OCI-LY1 (cell line): ENCODE measurements at regions not wholly inside any gene's neighbourhood (a gene's known extent, or its start where the extent isn't known, plus 50 kb on each side); places are given as distances from the start of the nearest gene placed in this dataset.

Source experiments
- EZH2 ChIP-seq: fragments of 200-600 bp; sonication (generic), shearing (Covaris generic); IDR thresholded peaks from 2 replicates; pipeline ENCODE4 v1.8.0; 2017; ENCODE audit warnings: borderline replicate concordance, mixed run types, mild to moderate bottlenecking, antibody characterized with exemption, low read length, moderate library complexity, mixed read lengths
- TF ChIP-seq, protein P1 (sequence below): fragments of 200-600 bp; sonication (generic), shearing (Covaris generic); IDR thresholded peaks from 2 replicates; pipeline ENCODE4 v1.5.1; 2017; ENCODE audit warnings: mild to moderate bottlenecking, antibody characterized with exemption, low read length, moderate library complexity, mixed read lengths

- TF ChIP-seq, protein P1, sequence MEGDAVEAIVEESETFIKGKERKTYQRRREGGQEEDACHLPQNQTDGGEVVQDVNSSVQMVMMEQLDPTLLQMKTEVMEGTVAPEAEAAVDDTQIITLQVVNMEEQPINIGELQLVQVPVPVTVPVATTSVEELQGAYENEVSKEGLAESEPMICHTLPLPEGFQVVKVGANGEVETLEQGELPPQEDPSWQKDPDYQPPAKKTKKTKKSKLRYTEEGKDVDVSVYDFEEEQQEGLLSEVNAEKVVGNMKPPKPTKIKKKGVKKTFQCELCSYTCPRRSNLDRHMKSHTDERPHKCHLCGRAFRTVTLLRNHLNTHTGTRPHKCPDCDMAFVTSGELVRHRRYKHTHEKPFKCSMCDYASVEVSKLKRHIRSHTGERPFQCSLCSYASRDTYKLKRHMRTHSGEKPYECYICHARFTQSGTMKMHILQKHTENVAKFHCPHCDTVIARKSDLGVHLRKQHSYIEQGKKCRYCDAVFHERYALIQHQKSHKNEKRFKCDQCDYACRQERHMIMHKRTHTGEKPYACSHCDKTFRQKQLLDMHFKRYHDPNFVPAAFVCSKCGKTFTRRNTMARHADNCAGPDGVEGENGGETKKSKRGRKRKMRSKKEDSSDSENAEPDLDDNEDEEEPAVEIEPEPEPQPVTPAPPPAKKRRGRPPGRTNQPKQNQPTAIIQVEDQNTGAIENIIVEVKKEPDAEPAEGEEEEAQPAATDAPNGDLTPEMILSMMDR, result no peak
- no peak for TF ChIP-seq EZH2
These were observed 310.6 kb upstream of the EDIL3 start for GRCh38 chr5:84695330-84695729.
